Activated T-cell treated with anti-CD3 and anti-CD28 coated beads, Interleukin-2, amount 50 U/mL, for 72 hours (primary cell): ENCODE measurements at regions not wholly inside any gene's neighbourhood (a gene's known extent, or its start where the extent isn't known, plus 50 kb on each side); places are given as distances from the start of the nearest gene placed in this dataset.

Source experiments
- ATAC-seq, 2 donors: fragments of 150-1000 bp; cut with Tn5 transposase; replicated peaks in 1 of 2; 2 replicates each; pipeline ENCODE4 v1.10.0; 2021; ENCODE audit warnings: moderate library complexity in 2 of 2, mild to moderate bottlenecking in 1 of 2
- DNase-seq, 2 donors: peaks; one replicate each; pipeline ENCODE4 v3.0.0; 2021 to 2022; ENCODE audit warnings: mixed read lengths in 1 of 2
- H3K27ac Mint-ChIP-seq: one replicate; pipeline ENCODE4 v1.8.0; 2022; ENCODE audit warnings: mild to moderate bottlenecking, moderate library complexity, mixed read lengths
- H3K27me3 Mint-ChIP-seq: one replicate; pipeline ENCODE4 v1.8.0; 2022; ENCODE audit warnings: low read depth, mixed read lengths
- H3K36me3 Mint-ChIP-seq, 2 donors: one replicate each; pipeline ENCODE4 v1.8.0; 2022; ENCODE audit warnings: mixed read lengths in 2 of 2, mild to moderate bottlenecking in 1 of 2; ENCODE audit not compliant: insufficient read depth in 2 of 2
- H3K4me1 Mint-ChIP-seq: one replicate; pipeline ENCODE4 v1.8.0; 2022; ENCODE audit warnings: low read depth, mixed read lengths
- H3K4me3 Mint-ChIP-seq, 2 donors: one replicate each; pipeline ENCODE4 v1.8.0; 2022; ENCODE audit warnings: mild to moderate bottlenecking in 2 of 2, mixed read lengths in 2 of 2, moderate library complexity in 2 of 2
- H3K9me3 Mint-ChIP-seq, 2 donors: one replicate each; pipeline ENCODE4 v1.8.0; 2022; ENCODE audit warnings: mixed read lengths in 2 of 2

DNA sequence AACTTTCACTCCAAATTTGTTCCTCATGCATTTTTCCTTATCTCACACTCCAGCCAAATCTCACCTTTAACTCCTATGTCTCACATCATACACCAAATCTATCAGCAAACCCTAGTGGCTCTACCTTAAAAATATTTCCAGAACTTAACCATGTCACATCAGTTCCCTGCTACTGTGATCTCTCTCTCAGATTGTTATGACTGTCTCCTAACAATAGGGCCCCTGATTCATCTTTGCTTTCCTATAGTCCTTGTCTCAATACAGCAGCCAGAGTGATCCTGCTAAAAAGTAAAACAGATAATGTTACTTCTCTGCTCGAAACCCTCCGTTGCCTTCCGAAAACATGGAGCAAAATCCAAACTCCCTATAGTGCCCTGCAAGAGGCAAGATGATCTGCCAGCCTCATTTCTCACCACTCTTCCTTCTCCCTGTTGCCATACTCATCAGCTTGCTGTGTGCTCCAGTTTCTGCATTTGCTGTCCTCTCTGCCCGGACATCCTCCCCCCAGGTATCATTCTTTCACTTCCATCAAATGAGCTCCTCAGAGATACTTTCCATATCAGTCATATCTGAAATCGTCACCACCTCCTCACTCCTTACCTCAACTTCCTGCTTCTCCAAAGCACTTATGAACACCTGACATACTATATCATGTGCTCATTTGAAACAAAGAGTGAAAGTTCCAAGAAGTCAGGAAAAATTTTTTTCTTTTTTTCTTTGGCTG, 293.4 kb upstream of the NR3C2 start:
- Mint-ChIP-seq H3K9me3 (no peaks in the 10 kb centered on the region), H3K4me1 (no peaks in the 10 kb centered on the region), H3K27me3 (peaks cover 4% of the 10 kb centered on the region), H3K36me3 (no peaks in the 10 kb centered on the region), H3K4me3 (no peak overlapping the region), H3K27ac (no peak overlapping the region)
- DNase-seq = peak; percentile 6 to 10
- ATAC-seq = peak; percentile 79 to 86

DNA sequence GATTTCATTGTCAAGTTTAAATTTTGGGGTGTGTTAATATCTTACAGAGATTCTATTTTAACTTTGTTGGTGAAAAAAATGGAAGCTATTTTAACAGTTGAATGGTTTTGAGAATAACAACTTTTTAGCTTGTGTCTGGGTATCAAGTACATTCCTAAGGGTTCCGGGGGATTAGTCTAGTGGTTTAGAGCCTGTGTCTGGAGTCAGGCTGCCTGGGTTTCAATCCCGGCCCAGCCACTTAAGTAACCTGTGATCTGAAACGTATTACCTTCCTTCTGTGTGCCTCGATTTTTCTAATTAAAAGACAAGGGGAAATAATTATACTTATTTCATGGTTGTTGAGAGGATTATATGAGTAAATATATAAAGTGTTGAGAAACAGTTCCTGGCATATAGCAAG, 288.6 kb upstream of the NR3C2 start:
- DNase-seq (no peak), ATAC-seq (no peak)
- H3K4me3 Mint-ChIP-seq = no peak overlapping the region
- no peak overlapping the region for H3K27ac Mint-ChIP-seq
- peaks cover 6% of the 10 kb centered on the region for H3K27me3 Mint-ChIP-seq
- no peaks in the 10 kb centered on the region for H3K9me3 Mint-ChIP-seq
- no peaks in the 10 kb centered on the region for H3K36me3 Mint-ChIP-seq
- no peaks in the 10 kb centered on the region for H3K4me1 Mint-ChIP-seq

DNA sequence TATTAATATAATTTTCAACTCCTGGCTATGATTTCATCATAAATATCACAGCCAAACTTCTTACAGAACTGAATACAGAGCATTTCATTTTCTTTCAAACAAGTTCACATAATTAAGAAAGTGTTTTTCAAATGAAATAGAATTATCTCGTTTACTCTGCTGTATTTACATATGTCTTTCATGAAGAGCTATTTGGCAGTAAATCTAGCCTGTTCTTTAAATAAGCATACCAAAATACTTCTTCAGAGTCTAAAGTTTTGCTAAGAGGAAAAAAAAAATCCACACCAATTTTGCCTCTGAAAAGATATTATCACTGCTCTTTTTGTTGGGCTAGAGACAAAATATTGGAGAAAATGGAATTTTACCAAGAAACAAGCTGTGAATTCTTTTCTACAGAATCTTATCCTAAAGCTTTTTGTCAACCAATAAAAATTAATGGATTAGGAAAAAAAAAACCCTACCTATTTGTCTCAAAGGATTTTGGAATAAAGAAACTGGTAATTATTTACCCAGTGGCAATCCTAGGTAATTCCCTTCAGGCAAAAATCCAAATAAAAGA, 287.9 kb upstream of the NR3C2 start:
- DNase-seq (no peak), ATAC-seq (no peak)
- Mint-ChIP-seq H3K9me3 (no peaks in the 10 kb centered on the region), H3K36me3 (no peaks in the 10 kb centered on the region), H3K27me3 (peaks cover 6% of the 10 kb centered on the region), H3K4me1 (no peaks in the 10 kb centered on the region), H3K4me3 (no peak overlapping the region), H3K27ac (no peak overlapping the region)

DNA sequence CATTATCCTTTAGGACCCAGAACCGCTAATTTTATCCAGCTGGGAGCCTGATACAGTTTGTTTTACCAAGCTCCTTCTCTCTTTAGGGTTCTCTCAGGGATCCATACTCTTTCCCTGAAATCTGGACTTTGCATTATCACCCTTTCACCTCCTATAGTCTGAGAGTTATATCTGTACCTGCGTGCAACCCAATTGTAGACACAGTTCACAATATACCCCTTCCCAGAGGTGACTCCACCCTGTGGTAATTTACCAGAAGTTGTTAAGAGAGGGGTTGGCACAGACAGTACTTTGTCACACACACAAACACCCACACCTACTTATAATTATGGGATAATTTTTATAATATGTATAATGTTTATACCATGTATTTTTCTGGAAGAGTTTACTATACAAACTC, 275.8 kb upstream of the NR3C2 start:
- Mint-ChIP-seq H3K4me1 (no peaks in the 10 kb centered on the region), H3K27ac (no peak overlapping the region), H3K27me3 (no peaks in the 10 kb centered on the region), H3K9me3 (peaks cover 1 to 2% of the 10 kb centered on the region in 2 donors), H3K4me3 (no peak overlapping the region), H3K36me3 (no peaks in the 10 kb centered on the region)
- DNase-seq (no peak), ATAC-seq (no peak)

DNA sequence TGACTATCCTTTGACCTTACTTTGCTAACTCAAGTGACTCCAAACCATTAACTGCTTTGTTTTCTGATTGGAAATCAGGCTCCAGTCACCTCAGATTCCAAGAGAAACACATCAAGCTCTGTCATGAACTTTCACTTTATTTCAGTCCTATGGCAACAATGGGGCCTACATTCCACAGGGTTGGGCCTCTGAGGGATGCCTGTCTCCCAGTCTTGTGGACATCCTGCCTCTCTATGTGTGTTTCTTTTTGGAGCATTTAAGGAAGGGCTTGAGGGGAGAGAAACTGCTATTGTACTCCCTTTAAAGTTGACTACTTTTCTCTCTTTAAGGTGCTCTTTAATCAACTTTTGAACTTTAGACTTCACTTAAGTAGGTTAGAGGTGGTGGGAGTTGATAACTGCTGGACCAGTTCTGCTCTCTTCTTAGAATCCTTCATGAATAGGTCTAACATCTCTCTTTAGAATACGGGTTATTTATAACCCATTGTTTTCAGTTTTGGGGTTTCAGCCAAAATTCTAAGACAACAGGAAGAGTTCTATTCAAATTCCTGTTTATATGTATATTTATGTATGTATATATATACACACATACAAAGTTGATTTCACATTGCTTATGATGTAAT, 274.3 kb upstream of the NR3C2 start:
- Mint-ChIP-seq H3K27me3 (no peaks in the 10 kb centered on the region), H3K27ac (no peak overlapping the region), H3K36me3 (no peaks in the 10 kb centered on the region)

DNA sequence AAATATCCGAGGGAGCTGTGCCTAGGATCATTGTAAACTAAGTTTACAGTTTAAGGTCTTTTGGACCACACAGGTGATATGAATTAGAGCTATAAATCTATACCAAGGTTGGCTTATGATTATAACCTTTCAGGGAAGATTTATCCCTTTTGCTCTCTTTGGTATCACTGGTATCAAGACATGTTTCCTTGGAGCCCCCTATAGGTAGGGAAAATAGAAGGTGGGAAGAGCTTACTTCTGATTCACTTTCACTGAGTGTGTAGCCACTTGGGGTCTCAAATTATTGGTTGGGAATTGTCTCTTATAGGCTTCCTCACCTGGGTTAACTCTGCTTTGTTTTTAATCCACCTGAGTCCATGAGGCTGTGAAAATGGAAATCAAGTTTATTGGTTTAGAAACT, 262.1 kb upstream of the NR3C2 start:
- Mint-ChIP-seq H3K27ac (no peak overlapping the region), H3K4me1 (no peaks in the 10 kb centered on the region), H3K36me3 (no peaks in the 10 kb centered on the region), H3K27me3 (no peaks in the 10 kb centered on the region), H3K4me3 (no peak overlapping the region), H3K9me3 (peaks cover 0 to 8% of the 10 kb centered on the region in 2 donors)
- ATAC-seq (no peak), DNase-seq (no peak)

More for the DNA sequence above, 274.3 kb upstream of the NR3C2 start:
- Mint-ChIP-seq H3K9me3 (peaks cover 0 to 1% of the 10 kb centered on the region in 2 donors), H3K4me3 (no peak overlapping the region), H3K4me1 (no peaks in the 10 kb centered on the region)
- DNase-seq (no peak), ATAC-seq (no peak)

DNA sequence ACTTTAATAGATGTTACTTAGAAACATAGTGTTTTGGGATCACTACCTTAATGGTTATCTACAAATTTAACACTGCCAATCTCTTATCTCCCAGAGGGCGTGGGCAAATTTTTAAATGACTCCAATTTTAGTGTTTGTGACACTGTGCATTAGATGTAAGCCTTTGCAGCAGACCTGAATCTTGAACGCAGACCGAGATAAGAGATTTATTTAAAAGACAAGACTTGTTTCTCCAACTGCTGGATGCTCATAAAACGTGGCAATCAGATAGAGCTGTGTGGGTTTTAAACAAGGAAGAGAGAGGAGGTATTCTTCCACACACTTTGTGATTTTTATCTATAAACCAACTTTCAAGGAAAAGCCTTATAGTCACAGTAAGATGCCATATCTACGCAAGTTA, 252.5 kb upstream of the NR3C2 start:
- DNase-seq (no peak), ATAC-seq (no peak)
- H3K9me3 Mint-ChIP-seq = no peaks in the 10 kb centered on the region
- H3K27ac Mint-ChIP-seq = no peak overlapping the region
- no peaks in the 10 kb centered on the region for H3K4me1 Mint-ChIP-seq
- no peaks in the 10 kb centered on the region for H3K27me3 Mint-ChIP-seq
- H3K36me3 Mint-ChIP-seq = no peaks in the 10 kb centered on the region
- no peak overlapping the region for H3K4me3 Mint-ChIP-seq

DNA sequence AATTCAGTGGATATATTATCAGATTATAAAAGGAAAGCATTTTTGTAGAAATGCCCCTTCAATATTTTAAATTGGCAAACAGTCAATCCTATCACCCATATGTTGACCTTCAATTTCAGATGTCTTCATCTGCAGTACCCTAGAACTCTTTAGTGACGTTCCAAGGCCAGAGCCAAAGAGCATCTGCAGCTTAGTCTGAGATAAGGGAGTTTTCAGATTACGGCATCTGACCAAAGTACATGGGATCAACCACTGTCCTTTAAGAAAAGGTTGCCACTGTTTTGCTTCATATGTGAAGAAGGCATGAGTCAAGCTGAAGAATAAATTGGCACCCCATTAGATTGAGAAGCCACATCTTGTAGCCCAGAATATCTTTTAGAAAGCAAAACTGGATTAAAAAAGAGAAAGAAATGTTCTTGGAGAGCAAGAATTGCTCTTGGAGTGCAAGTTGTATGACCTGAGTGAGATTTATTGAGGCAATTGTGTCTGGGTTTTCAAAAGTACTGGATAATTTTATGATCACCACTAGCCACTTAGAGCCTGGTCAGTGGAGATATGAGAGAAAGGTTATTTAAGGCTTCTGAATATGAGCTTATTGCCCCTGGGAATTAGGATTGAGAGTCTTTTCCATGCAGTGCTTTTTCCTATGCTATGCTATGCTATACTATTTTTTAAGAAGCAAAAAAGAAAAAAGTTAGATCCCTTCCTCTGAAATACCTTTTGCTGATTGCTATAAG, 251.9 kb upstream of the NR3C2 start:
- H3K9me3 Mint-ChIP-seq = no peaks in the 10 kb centered on the region
- ATAC-seq (no peak), DNase-seq (no peak)
- no peaks in the 10 kb centered on the region for H3K36me3 Mint-ChIP-seq
- H3K4me1 Mint-ChIP-seq = no peaks in the 10 kb centered on the region
- no peak overlapping the region for H3K4me3 Mint-ChIP-seq
- H3K27ac Mint-ChIP-seq = no peak overlapping the region
- no peaks in the 10 kb centered on the region for H3K27me3 Mint-ChIP-seq

DNA sequence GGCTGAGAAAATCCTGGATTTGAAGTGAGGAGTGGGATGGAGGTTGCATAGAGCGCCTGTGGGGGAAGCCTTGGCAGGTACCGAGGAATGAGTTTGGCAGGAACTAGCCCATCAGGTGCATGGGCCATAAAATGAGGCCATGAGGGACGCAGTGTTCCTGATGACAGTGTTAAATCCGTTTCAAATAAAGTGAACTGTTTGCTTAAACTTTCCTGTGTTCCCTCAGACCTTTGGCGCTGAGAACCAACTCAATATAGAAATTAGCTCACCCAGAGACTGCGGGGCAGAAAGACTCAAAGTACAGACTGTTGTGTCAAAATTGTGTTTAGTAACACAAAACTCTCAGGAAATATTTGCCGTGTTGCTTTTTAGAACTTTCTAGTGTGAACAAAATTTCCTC, 250.0 kb upstream of the NR3C2 start:
- no peaks in the 10 kb centered on the region for H3K9me3 Mint-ChIP-seq
- H3K4me3 Mint-ChIP-seq = no peak overlapping the region
- DNase-seq = no peak
- peaks cover 7% of the 10 kb centered on the region for H3K27me3 Mint-ChIP-seq
- H3K27ac Mint-ChIP-seq = no peak overlapping the region
- H3K36me3 Mint-ChIP-seq = no peaks in the 10 kb centered on the region
- no peak for ATAC-seq
- H3K4me1 Mint-ChIP-seq = no peaks in the 10 kb centered on the region

DNA sequence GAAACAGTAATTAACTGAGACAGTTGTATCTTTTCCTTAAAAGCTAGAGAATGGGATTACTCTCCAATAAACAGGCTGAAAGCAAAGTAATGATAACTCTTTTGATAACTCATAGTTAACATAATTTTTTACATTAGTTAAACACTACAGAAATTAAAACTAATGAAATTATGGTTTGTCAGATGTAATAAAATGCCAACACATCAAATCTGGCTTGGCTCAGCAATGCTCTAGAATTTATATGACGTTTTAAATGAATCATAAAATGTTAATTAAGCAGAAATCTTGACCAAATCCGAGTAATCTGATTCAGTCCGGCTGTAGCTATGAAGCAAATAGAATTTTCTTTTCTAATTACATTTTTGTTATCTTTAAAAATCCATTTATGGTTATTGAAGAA, 244.2 kb upstream of the NR3C2 start:
- Mint-ChIP-seq H3K9me3 (no peaks in the 10 kb centered on the region), H3K36me3 (no peaks in the 10 kb centered on the region), H3K27me3 (peaks cover 7% of the 10 kb centered on the region), H3K27ac (no peak overlapping the region), H3K4me3 (no peak overlapping the region), H3K4me1 (no peaks in the 10 kb centered on the region)
- ATAC-seq (no peak), DNase-seq (no peak)

DNA sequence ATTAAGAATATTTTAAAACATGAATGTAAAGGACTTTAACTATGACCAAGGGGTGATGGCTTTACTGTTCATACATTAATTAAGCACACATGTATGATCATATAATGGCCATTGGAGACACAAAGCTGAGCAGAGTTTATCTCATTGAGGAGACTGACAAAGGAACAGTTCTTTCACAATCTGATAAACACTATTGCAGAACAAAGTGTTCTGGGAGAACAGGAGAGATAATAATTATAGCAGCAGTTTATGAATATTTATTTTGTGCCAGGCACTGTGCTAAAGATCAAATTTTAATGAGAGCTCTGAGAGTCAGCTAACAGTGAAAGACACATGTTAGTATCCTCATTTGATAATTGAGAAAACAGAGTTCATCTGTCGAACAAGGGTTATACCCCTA, 242.4 kb upstream of the NR3C2 start:
- Mint-ChIP-seq H3K9me3 (no peaks in the 10 kb centered on the region), H3K27ac (no peak overlapping the region), H3K4me3 (no peak overlapping the region), H3K27me3 (peaks cover 7% of the 10 kb centered on the region), H3K4me1 (no peaks in the 10 kb centered on the region), H3K36me3 (no peaks in the 10 kb centered on the region)
- no peak for DNase-seq
- no peak for ATAC-seq

DNA sequence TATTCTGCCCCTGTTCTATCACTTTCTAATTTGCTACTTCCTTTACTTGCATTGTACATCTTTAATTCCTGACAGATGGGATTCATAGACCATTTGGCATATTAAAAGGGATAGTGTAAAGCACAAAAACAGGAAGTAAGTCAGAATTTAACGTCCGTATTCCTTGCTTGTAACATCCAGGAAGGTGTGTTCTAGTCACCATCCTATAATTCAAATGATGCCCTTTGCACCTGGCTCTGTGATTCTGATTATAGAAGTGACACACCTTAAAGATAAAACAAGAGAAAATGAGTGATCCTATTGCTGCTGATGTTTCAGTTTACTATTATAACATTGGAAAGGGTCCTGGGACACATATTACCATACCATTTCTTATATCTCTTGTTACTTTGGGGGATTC, 238.7 kb upstream of the NR3C2 start:
- ATAC-seq = no peak
- Mint-ChIP-seq H3K4me1 (no peaks in the 10 kb centered on the region), H3K36me3 (no peaks in the 10 kb centered on the region), H3K27me3 (no peaks in the 10 kb centered on the region), H3K4me3 (no peak overlapping the region), H3K9me3 (no peaks in the 10 kb centered on the region), H3K27ac (no peak overlapping the region)
- DNase-seq = no peak

DNA sequence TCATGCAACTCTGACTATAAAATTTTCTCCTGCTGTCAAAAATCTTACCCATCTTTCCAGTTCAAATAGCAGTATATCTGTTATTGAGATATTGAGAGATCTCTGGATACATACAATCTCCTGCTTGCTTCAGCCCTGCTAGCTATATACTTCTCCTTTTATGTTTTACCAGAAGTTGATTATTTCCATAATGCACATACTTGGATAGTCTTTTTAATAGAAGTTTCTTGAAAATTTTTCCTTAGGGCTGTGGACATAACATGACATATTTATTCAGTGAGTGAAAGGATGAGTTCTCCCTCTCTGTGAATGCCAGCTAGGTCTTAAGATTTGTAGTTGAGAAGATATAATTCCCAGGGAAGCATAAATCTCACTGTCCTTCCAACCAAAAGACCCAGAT, 234.1 kb upstream of the NR3C2 start:
- Mint-ChIP-seq H3K36me3 (no peaks in the 10 kb centered on the region), H3K4me1 (no peaks in the 10 kb centered on the region), H3K27me3 (no peaks in the 10 kb centered on the region), H3K9me3 (peaks cover 0 to 1% of the 10 kb centered on the region in 2 donors), H3K27ac (no peak overlapping the region), H3K4me3 (no peak overlapping the region)
- no peak for ATAC-seq
- DNase-seq = no peak
